ENCODE measurements at regions not wholly inside any gene's neighbourhood (a gene's known extent, or its start where the extent isn't known, plus 50 kb on each side); places are given as distances from the start of the nearest gene placed in this dataset.

GRCh38 chr1:245016700-245017099 is 138.1 kb upstream of the KIF26B start:
- BruUV-seq (replicated peaks): no TSS peak
- H2AFZ ChIP-seq (ENCODE audit: control insufficient read depth, low read depth, low read length): no peak overlapping the region
- no peak overlapping the region for H3K9ac ChIP-seq (ENCODE audit: control insufficient read depth, insufficient read depth, low read length)
- H3K36me3 ChIP-seq (ENCODE audit: control insufficient read depth in 2 of 2, insufficient read depth in 2 of 2, low read length in 1 of 2): no peaks in the 10 kb centered on the region
- 93% methylated on average over 4 of the region's 4 CpGs for WGBS (ENCODE audit: insufficient coverage, insufficient replicate concordance, low lambda C conversion rate, missing lambda C conversion rate)
- TF ChIP-seq HSF1 (IDR thresholded peaks at IDR 0.05; ENCODE audit: low read depth, low read length): no peak
- TF ChIP-seq SMAD1 (IDR thresholded peaks at IDR 0.05; ENCODE audit: low read depth, partially characterized antibody): no peak
- TF ChIP-seq DPF2 (IDR thresholded peaks at IDR 0.05): no peak
- no peak for TF ChIP-seq KLF5 (IDR thresholded peaks at IDR 0.05; ENCODE audit: partially characterized antibody)
- TF ChIP-seq TARDBP (IDR thresholded peaks at IDR 0.05; ENCODE audit: borderline replicate concordance): no peak
- TF ChIP-seq RCOR1 (conservative IDR thresholded peaks at IDR 0.05; ENCODE audit: low read depth, low read length): no peak
- no peak for TF ChIP-seq NFIC (IDR thresholded peaks at IDR 0.05; ENCODE audit: low read depth, low read length)
- no peak for TF ChIP-seq PBX3 (IDR thresholded peaks at IDR 0.05; ENCODE audit: insufficient replicate concordance, low read depth, low read length)
- no peak for TF ChIP-seq ZZZ3 (IDR thresholded peaks at IDR 0.05; ENCODE audit: control insufficient read depth, insufficient read length, low read depth)
- TF ChIP-seq HDAC6 (IDR thresholded peaks at IDR 0.05; ENCODE audit: unreplicated experiment): no peak
- TF ChIP-seq RFX5 (IDR thresholded peaks at IDR 0.05; ENCODE audit: low read depth, low read length): no peak
- DNase-seq (ENCODE audit: low read depth, low spot score): no peak
- H3K9me3 ChIP-seq (replicated peaks; ENCODE audit: control insufficient read depth, insufficient read depth, low read length): no peaks in the 10 kb centered on the region
- in situ Hi-C loops (cut with MboI) (no loop called here), intact Hi-C loops (cut with micrococcal nuclease; ENCODE audit: unreplicated experiment) (no loop called here)
- POLR2A ChIA-PET: interaction anchor here (0.9 kb wide), 1 partner anchor 156 kb away, joined by 4 read pairs; no protein-coding TSS in a partner anchor
- no peak for FAIRE-seq
- H3K4me2 ChIP-seq (ENCODE audit: control insufficient read depth, insufficient read depth): no peak overlapping the region
- CTCF ChIA-PET: interaction anchor here (0.8 to 0.9 kb wide), 2 partner anchors 26 to 243 kb away, joined by 3 to 6 read pairs; no protein-coding TSS in a partner anchor
- H3K27ac ChIP-seq (ENCODE audit: control insufficient read depth, insufficient read depth): no peak overlapping the region
- ATAC-seq: no peak
- H3K27me3 ChIP-seq (replicated peaks in 1 of 2; ENCODE audit: control insufficient read depth in 2 of 2, insufficient read depth in 2 of 2, low read length in 1 of 2): no peaks in the 10 kb centered on the region
- RAD21 ChIA-PET (ENCODE audit: unreplicated experiment): interaction anchor here (1.0 to 1.8 kb wide), 3 partner anchors 16 to 139 kb away, joined by 3 to 7 read pairs (median 4); no protein-coding TSS in a partner anchor
- no peaks in the 10 kb centered on the region for H4K20me1 ChIP-seq (ENCODE audit: control insufficient read depth, insufficient read depth)
- no peaks in the 10 kb centered on the region for H3K79me2 ChIP-seq (ENCODE audit: control insufficient read depth, insufficient read depth, low read length)
- H3K4me3 ChIP-seq: no peak overlapping the region
- 0 out of 2 replicates have a peak, but pooled peaks cover 3% of the 10 kb centered on the region for H3K4me1 ChIP-seq (ENCODE audit: control insufficient read depth, insufficient read depth, low read length)
- SMC1A ChIA-PET (ENCODE audit: uncharacterized antibody, unreplicated experiment): interaction anchor here (1.0 to 2.2 kb wide), 4 partner anchors 9 to 76 kb away, joined by 3 to 9 read pairs (median 5); no protein-coding TSS in a partner anchor
